DMS153 treated with DMSO at 0.1 percent for 48 hours (cell line): ENCODE measurements at regions not wholly inside any gene's neighbourhood (a gene's known extent, or its start where the extent isn't known, plus 50 kb on each side); places are given as distances from the start of the nearest gene placed in this dataset.
"Not testable (repeated sequence)": the region's sequence is repeated elsewhere in the genome, so short reads cannot be mapped to it uniquely, and the experiment has no call there.

Experiments
- DNase-seq: peaks from one replicate; lab custom pipeline; 2025; ENCODE audit not compliant: unreplicated experiment; lab: John Stamatoyannopoulos, UW

- DNase-seq = no peak
Observed at GRCh38 chr11:39810358-39810757, 1649.1 kb downstream of the LRRC4C start.

GRCh38 chr11:39809833-39810232, 1649.6 kb downstream of the LRRC4C start:
- DNase-seq = no peak

GRCh38 chr11:39807904-39808303, 1651.5 kb downstream of the LRRC4C start:
- no peak for DNase-seq

GRCh38 chr11:39806652-39807051, 1652.8 kb downstream of the LRRC4C start:
- no peak for DNase-seq

GRCh38 chr11:39804271-39804670, 1655.2 kb downstream of the LRRC4C start:
- no peak for DNase-seq

GRCh38 chr11:39786682-39787081, 1672.8 kb downstream of the LRRC4C start:
- no peak for DNase-seq

GRCh38 chr11:39786281-39786680, 1673.2 kb downstream of the LRRC4C start:
- no peak for DNase-seq

GRCh38 chr11:39784873-39785272, 1674.6 kb downstream of the LRRC4C start:
- DNase-seq = no peak

- DNase-seq = no peak
Observed at GRCh38 chr11:39780131-39780530, 1679.3 kb downstream of the LRRC4C start.

- no peak for DNase-seq
Observed at GRCh38 chr11:39777035-39777434, 1682.4 kb downstream of the LRRC4C start.

GRCh38 chr11:39772525-39773137, 1686.8 kb downstream of the LRRC4C start:
- DNase-seq = no peak

- DNase-seq = no peak
Observed at GRCh38 chr11:39768214-39768613, 1691.2 kb downstream of the LRRC4C start.

- DNase-seq = no peak
Observed at GRCh38 chr11:39745401-39745800, 1714.1 kb downstream of the LRRC4C start.

- no peak for DNase-seq
Observed at GRCh38 chr11:39741066-39741465, 1718.4 kb downstream of the LRRC4C start.

GRCh38 chr11:39736351-39736750, 1723.1 kb downstream of the LRRC4C start:
- DNase-seq = not testable (repeated sequence)

GRCh38 chr11:39732001-39732400, 1727.5 kb downstream of the LRRC4C start:
- peak; percentile 46 for DNase-seq

GRCh38 chr11:39725081-39725480, 1734.4 kb downstream of the LRRC4C start:
- no peak for DNase-seq

- DNase-seq = no peak
Observed at GRCh38 chr11:39724404-39724803, 1735.0 kb downstream of the LRRC4C start.

- DNase-seq = no peak
Observed at GRCh38 chr11:39712581-39712980, 1746.9 kb downstream of the LRRC4C start.

- no peak for DNase-seq
Observed at GRCh38 chr11:39690856-39691255, 1768.6 kb downstream of the LRRC4C start.

- DNase-seq = no peak
Observed at GRCh38 chr11:39683951-39684554, 1775.4 kb downstream of the LRRC4C start.

- no peak for DNase-seq
Observed at GRCh38 chr11:39683288-39683950, 1776.0 kb downstream of the LRRC4C start.
